Left lung (tissue), 4 donors: ENCODE measurements at regions not wholly inside any gene's neighbourhood (a gene's known extent, or its start where the extent isn't known, plus 50 kb on each side); places are given as distances from the start of the nearest gene placed in this dataset.

Source experiments
- ATAC-seq: fragments of 200-7000 bp; cut with Tn5 transposase; one replicate; pipeline ENCODE4 v1.9.1; 2020; ENCODE audit warnings: moderate library complexity
- DNase-seq, 4 donors: peaks; one replicate each; pipeline ENCODE4 v3.0.0-alpha.2; 2013 to 2020
- H3K27ac ChIP-seq, 2 donors: fragments of 200-600 bp; sonication (generic) in 1 of 2; one replicate each; pipeline versions ENCODE4 v1.5.0 to v1.8.0; 2020 to 2021
- H3K27me3 ChIP-seq, 2 donors: fragments of 200-600 bp; sonication (generic) in 1 of 2; one replicate each; pipeline versions ENCODE4 v1.5.0 to v1.8.0; 2020 to 2021
- H3K36me3 ChIP-seq, 2 donors: fragments of 200-600 bp; sonication (generic) in 1 of 2; one replicate each; pipeline versions ENCODE4 v1.5.0 to v1.8.0; 2020 to 2021
- H3K4me1 ChIP-seq, 2 donors: fragments of 200-600 bp; one replicate each; pipeline ENCODE4 v1.8.0; 2021
- H3K4me3 ChIP-seq, 2 donors: fragments of 200-600 bp; sonication (generic) in 1 of 2; one replicate each; pipeline versions ENCODE4 v1.5.0 to v1.8.0; 2020 to 2021; ENCODE audit warnings: mild to moderate bottlenecking in 1 of 2
- H3K9me3 ChIP-seq, 2 donors: fragments of 200-600 bp; sonication (generic) in 1 of 2; one replicate each; pipeline versions ENCODE4 v1.5.0 to v1.8.0; 2020 to 2021
- CTCF ChIP-seq, 2 donors: fragments of 200-600 bp; sonication (generic) in 1 of 2; IDR thresholded peaks; one replicate each; pipeline versions ENCODE4 v1.5.0 to v1.8.0; 2021; ENCODE audit warnings: antibody characterized with exemption in 2 of 2
- intact Hi-C, 2 donors: fragments of 100-400 bp; cut with DNase I; formaldehyde crosslinking; loops; one replicate each; pipeline versions ENCODE4 v1.11.2 to v1.14.2; 2022
- donor health status: DM: no; HTN: yes; CAD: no.
- donor health status: DM: no; HTN: no; CAD: no.

GRCh38 chr13:80097561-80097960 is 243.4 kb downstream of the SPRY2 start:
- no peak for ATAC-seq
- intact Hi-C loops, result no loop called here
- Histone ChIP-seq H3K36me3 (no peaks in the 10 kb centered on the region), H3K27me3 (no peaks in the 10 kb centered on the region), H3K4me1 (no peaks in the 10 kb centered on the region), H3K27ac (no peak overlapping the region), H3K9me3 (no peaks in the 10 kb centered on the region), H3K4me3 (no peak overlapping the region)
- DNase-seq, result no peak
- no peak for TF ChIP-seq CTCF (IDR thresholded peaks at IDR 0.05)

- Histone ChIP-seq H3K4me1 (no peaks in the 10 kb centered on the region), H3K9me3 (no peaks in the 10 kb centered on the region), H3K4me3 (no peak overlapping the region), H3K27ac (no peak overlapping the region), H3K36me3 (no peaks in the 10 kb centered on the region), H3K27me3 (no peaks in the 10 kb centered on the region)
- no peak for TF ChIP-seq CTCF (IDR thresholded peaks at IDR 0.05)
- DNase-seq (no peak), ATAC-seq (no peak)
- intact Hi-C loops, result no loop called here
These were observed 244.5 kb downstream of the SPRY2 start for GRCh38 chr13:80096383-80096782.

DNA sequence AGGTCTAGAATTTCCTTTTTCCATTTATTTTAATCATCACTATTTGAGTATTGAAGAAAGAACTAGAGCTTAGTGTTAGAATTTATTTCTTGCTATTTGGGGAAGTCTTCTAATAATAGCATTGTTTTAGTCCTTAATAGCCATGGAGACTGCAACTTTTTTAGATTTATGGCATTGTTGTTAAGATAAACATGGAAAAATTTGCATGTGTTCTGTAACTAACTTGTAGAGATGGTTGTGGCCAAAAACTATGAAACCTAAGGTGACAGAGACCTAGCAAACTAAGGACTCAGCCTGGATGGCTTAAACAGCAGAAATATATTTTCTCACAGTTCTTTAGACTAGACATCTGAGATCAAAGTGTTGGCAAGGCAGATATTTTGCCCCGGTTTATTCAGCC is 246.4 kb downstream of the SPRY2 start:
- H3K9me3 ChIP-seq, result no peaks in the 10 kb centered on the region

GRCh38 chr13:80093888-80094287 is 247.0 kb downstream of the SPRY2 start:
- ATAC-seq (no peak), DNase-seq (no peak)
- H3K27me3 ChIP-seq, result no peaks in the 10 kb centered on the region
- intact Hi-C loops, result no loop called here
- H3K36me3 ChIP-seq, result no peaks in the 10 kb centered on the region
- no peak overlapping the region for H3K27ac ChIP-seq
- no peaks in the 10 kb centered on the region for H3K4me1 ChIP-seq
- H3K9me3 ChIP-seq, result no peaks in the 10 kb centered on the region
- H3K4me3 ChIP-seq, result no peak overlapping the region
- no peak for TF ChIP-seq CTCF (IDR thresholded peaks at IDR 0.05)

More for the DNA sequence above, 246.4 kb downstream of the SPRY2 start:
- peak in 2 of 4 donors; percentile 14 to 23 for DNase-seq
- Histone ChIP-seq H3K4me1 (no peaks in the 10 kb centered on the region), H3K27ac (no peak overlapping the region), H3K36me3 (no peaks in the 10 kb centered on the region), H3K27me3 (no peaks in the 10 kb centered on the region), H3K4me3 (no peak overlapping the region)
- intact Hi-C loops, result no loop called here
- TF ChIP-seq CTCF (IDR thresholded peaks at IDR 0.05), result no peak
- ATAC-seq, result no peak

DNA sequence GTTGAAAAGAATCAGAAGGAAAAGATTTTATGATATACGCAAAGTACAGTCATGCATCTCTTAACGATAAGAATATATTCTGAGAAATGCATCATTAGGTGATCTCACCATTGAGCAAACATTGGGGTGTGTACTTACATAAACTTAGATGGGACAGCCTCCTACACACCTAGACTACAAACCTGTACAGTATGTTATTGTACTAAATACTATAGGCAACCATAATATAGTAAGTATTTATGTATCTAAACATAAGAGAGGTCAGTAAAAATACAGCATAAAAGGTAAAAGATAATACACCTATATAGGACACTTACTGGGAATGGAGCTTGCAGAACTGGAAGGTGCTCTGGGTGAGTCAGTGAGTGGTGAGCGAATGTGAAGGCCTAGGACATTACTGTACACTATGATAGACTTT is 254.6 kb downstream of the SPRY2 start:
- H3K4me1 ChIP-seq, result peaks cover 5 to 9% of the 10 kb centered on the region in 2 donors
- DNase-seq (no peak), ATAC-seq (peak; percentile 76)
- no peaks in the 10 kb centered on the region for H3K9me3 ChIP-seq
- intact Hi-C loops, result no loop called here
- no peaks in the 10 kb centered on the region for H3K36me3 ChIP-seq
- no peak for TF ChIP-seq CTCF (IDR thresholded peaks at IDR 0.05)
- no peaks in the 10 kb centered on the region for H3K27me3 ChIP-seq
- no peak overlapping the region for H3K4me3 ChIP-seq
- no peak overlapping the region for H3K27ac ChIP-seq
